Esophagus squamous epithelium (tissue), 4 donors: ENCODE measurements at regions not wholly inside any gene's neighbourhood (a gene's known extent, or its start where the extent isn't known, plus 50 kb on each side); places are given as distances from the start of the nearest gene placed in this dataset.

Experiments used
- POLR2A ChIP-seq, 4 donors: fragments of 450-650 bp; IDR thresholded peaks; one replicate each; pipeline ENCODE4 v1.6.1; 2017; ENCODE audit warnings: antibody characterized with exemption in 4 of 4, mild to moderate bottlenecking in 4 of 4, moderate library complexity in 3 of 4
- TF ChIP-seq, protein P1 (sequence below), 6 experiments: fragments of 450-650 bp in 4 of 6; fragments of 200-600 bp in 2 of 6; sonication (generic) in 2 of 6; IDR thresholded peaks; one replicate each; pipeline ENCODE4 v1.5.1; 2016 to 2019; ENCODE audit warnings: antibody characterized with exemption in 6 of 6, mild to moderate bottlenecking in 4 of 6, moderate library complexity in 4 of 6

DNA sequence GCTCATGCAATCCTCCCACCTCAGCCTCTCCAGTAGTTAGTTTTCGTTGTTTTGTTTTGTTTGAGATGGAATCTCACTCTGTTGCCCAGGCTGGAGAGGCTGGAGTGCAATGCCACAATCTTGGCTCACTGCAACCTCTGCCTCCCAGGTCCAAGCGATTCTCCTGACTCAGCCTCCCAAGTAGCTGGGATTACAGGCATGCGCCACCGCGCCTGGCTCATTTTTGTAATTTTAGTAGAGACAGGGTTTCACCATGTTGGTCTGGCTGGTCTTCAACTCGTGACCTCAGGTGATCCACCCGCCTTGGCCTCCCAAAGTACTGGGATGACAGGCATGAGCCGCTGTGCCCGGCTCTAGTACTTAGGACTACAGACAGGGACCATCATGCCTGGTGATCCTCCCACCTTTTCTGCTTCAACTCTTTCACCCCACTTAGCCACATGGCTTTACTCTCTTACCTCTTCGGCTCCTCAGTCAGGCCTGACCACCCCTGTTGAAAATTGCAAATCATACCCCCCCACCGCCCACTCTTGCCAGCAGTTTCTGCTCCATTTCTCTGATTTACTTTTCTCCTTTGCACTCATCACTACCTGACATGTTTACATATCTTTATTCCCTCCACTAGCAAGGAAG is 157.1 kb upstream of the GRK3 start:
- TF ChIP-seq, protein P1, sequence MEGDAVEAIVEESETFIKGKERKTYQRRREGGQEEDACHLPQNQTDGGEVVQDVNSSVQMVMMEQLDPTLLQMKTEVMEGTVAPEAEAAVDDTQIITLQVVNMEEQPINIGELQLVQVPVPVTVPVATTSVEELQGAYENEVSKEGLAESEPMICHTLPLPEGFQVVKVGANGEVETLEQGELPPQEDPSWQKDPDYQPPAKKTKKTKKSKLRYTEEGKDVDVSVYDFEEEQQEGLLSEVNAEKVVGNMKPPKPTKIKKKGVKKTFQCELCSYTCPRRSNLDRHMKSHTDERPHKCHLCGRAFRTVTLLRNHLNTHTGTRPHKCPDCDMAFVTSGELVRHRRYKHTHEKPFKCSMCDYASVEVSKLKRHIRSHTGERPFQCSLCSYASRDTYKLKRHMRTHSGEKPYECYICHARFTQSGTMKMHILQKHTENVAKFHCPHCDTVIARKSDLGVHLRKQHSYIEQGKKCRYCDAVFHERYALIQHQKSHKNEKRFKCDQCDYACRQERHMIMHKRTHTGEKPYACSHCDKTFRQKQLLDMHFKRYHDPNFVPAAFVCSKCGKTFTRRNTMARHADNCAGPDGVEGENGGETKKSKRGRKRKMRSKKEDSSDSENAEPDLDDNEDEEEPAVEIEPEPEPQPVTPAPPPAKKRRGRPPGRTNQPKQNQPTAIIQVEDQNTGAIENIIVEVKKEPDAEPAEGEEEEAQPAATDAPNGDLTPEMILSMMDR (IDR thresholded peaks at IDR 0.05): no peak
- TF ChIP-seq POLR2A (IDR thresholded peaks at IDR 0.05): no peak
